ENCODE measurements at regions not wholly inside any gene's neighbourhood (a gene's known extent, or its start where the extent isn't known, plus 50 kb on each side); places are given as distances from the start of the nearest gene placed in this dataset.

DNA sequence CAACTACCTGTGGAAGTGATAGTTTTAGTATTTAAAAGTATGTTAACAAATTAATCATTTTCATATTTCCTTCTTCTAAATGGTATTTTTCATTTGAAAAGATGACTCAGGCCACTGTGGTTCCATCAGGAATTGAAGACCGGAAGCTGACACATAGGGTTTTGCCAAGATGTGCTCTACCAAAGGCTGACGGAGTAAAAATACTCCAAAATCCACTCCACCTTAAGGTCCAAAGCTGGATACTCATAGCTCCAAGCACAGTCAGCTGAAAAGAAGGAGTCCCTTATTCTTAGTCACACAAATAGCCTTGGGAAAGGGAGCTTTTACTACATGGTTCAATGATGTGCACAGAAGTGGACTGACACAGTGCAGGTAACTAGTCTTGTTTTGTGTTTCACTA lies 472.0 kb downstream of the ARAP2 start:
- no peak for DNase-seq (ENCODE audit: extremely low spot score, unreplicated experiment)

DNA sequence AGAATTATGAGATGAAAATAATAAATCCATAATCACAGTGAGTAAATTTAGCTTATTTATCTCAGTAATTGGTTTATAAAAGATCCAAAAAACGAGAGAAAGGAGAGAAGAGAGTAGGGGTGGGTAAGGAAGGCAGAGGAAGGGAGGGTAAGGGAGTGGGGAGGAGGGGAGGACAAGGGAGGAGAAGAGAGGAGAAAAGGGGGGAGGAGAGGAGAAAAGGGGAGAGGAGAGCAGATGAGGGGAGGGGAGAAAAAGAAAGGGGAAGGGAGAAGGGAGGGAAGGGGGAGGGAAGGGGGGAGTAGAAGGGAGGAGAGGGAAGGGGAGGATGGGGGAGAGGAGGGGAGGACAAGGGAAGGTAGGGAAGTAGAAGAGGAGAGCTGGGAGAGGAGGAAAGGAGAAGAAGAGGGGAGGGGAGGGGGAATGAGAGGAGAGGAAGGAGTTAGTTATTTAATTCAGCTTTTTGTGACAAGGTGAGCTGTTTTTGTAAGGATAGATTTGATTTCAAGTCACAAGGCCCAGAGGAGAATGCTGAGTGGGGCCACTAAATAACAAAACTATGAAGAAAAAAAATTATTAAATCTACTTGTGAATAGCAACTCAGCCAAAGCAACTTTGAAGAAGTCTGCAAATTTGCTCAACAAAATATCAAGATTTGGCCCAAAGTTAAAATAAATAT lies 454.3 kb downstream of the ARAP2 start:
- no peak overlapping the region for H3K27ac Mint-ChIP-seq (ENCODE audit: unreplicated experiment)
- TF ChIP-seq, protein P1, sequence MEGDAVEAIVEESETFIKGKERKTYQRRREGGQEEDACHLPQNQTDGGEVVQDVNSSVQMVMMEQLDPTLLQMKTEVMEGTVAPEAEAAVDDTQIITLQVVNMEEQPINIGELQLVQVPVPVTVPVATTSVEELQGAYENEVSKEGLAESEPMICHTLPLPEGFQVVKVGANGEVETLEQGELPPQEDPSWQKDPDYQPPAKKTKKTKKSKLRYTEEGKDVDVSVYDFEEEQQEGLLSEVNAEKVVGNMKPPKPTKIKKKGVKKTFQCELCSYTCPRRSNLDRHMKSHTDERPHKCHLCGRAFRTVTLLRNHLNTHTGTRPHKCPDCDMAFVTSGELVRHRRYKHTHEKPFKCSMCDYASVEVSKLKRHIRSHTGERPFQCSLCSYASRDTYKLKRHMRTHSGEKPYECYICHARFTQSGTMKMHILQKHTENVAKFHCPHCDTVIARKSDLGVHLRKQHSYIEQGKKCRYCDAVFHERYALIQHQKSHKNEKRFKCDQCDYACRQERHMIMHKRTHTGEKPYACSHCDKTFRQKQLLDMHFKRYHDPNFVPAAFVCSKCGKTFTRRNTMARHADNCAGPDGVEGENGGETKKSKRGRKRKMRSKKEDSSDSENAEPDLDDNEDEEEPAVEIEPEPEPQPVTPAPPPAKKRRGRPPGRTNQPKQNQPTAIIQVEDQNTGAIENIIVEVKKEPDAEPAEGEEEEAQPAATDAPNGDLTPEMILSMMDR (IDR thresholded peaks at IDR 0.05) = no peak
- no peaks in the 10 kb centered on the region for H3K36me3 Mint-ChIP-seq (ENCODE audit: unreplicated experiment)
- H3K27me3 Mint-ChIP-seq (ENCODE audit: unreplicated experiment) = no peaks in the 10 kb centered on the region
- no peaks in the 10 kb centered on the region for H3K9me3 Mint-ChIP-seq (ENCODE audit: unreplicated experiment)
- no peak for DNase-seq (ENCODE audit: extremely low spot score, unreplicated experiment)
- H3K4me3 Mint-ChIP-seq (ENCODE audit: unreplicated experiment) = no peak overlapping the region
- H3K4me1 Mint-ChIP-seq (ENCODE audit: unreplicated experiment) = no peaks in the 10 kb centered on the region

More for the DNA sequence above, 472.0 kb downstream of the ARAP2 start:
- H3K4me3 Mint-ChIP-seq (ENCODE audit: unreplicated experiment) = no peak overlapping the region
- H3K36me3 Mint-ChIP-seq (ENCODE audit: unreplicated experiment) = no peaks in the 10 kb centered on the region
- no peaks in the 10 kb centered on the region for H3K9me3 Mint-ChIP-seq (ENCODE audit: unreplicated experiment)
- H3K4me1 Mint-ChIP-seq (ENCODE audit: unreplicated experiment) = no peaks in the 10 kb centered on the region
- TF ChIP-seq, protein P1 (IDR thresholded peaks at IDR 0.05) = no peak
- no peak overlapping the region for H3K27ac Mint-ChIP-seq (ENCODE audit: unreplicated experiment)
- no peaks in the 10 kb centered on the region for H3K27me3 Mint-ChIP-seq (ENCODE audit: unreplicated experiment)

DNA sequence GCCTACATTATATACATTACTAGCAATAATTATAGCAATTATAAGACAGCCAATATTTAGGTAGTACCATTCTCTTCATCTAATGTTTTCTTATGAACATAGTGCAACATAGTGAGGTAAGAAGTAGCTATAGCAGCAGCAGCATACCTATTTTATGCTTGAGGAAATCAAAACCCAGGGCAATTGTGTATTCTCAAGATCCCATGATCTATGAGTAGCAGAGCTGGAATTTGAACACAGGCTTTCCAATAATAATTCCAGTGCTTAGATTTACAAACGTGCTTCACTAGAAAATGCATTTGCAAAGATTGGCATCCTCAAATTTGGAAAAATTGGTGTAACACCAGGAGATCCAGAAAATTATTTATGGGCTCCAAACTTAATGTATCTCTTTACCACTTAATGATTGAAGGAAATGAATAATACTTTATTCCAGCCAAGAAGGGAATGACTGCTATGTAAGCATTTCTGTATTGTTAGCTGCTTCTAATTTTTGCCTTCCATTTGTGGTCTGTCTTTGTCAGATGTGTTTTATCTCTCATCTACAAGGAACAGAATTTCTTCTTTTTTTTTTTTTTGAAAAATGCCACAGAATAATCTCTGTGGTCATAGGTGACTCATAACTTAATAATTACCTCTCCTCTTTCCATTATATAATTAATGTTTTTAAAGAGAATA lies 451.1 kb downstream of the ARAP2 start:
- Mint-ChIP-seq H3K9me3 (ENCODE audit: unreplicated experiment) (peaks cover 26% of the 10 kb centered on the region), H3K36me3 (ENCODE audit: unreplicated experiment) (no peaks in the 10 kb centered on the region), H3K27ac (ENCODE audit: unreplicated experiment) (no peak overlapping the region), H3K4me1 (ENCODE audit: unreplicated experiment) (no peaks in the 10 kb centered on the region), H3K27me3 (ENCODE audit: unreplicated experiment) (no peaks in the 10 kb centered on the region), H3K4me3 (ENCODE audit: unreplicated experiment) (no peak overlapping the region)
- no peak for DNase-seq (ENCODE audit: extremely low spot score, unreplicated experiment)
- TF ChIP-seq, protein P1 (IDR thresholded peaks at IDR 0.05) = no peak

DNA sequence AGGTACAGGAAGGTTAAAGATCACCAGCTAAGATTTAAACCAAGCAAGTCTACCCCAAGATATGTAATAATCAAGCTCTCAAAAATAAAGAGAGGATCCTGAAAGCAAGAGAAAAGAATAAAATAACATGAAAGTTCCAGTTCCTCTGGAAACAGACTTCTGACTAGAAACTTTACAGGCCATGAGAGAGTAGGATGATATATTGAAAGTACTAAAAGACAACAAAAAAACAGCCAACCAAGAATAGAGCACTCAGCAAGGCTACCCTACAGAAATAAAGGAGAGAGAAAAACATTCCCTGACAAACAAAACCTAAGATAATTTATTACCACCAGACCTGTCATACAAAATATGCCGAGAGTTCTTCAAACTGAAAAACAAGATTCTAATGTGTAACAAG lies 450.5 kb downstream of the ARAP2 start:
- Mint-ChIP-seq H3K36me3 (ENCODE audit: unreplicated experiment) (no peaks in the 10 kb centered on the region), H3K4me3 (ENCODE audit: unreplicated experiment) (no peak overlapping the region), H3K27ac (ENCODE audit: unreplicated experiment) (no peak overlapping the region), H3K27me3 (ENCODE audit: unreplicated experiment) (no peaks in the 10 kb centered on the region), H3K4me1 (ENCODE audit: unreplicated experiment) (no peaks in the 10 kb centered on the region), H3K9me3 (ENCODE audit: unreplicated experiment) (peaks cover 29% of the 10 kb centered on the region)
- DNase-seq (ENCODE audit: extremely low spot score, unreplicated experiment) = no peak
- TF ChIP-seq, protein P1 (IDR thresholded peaks at IDR 0.05) = no peak

DNA sequence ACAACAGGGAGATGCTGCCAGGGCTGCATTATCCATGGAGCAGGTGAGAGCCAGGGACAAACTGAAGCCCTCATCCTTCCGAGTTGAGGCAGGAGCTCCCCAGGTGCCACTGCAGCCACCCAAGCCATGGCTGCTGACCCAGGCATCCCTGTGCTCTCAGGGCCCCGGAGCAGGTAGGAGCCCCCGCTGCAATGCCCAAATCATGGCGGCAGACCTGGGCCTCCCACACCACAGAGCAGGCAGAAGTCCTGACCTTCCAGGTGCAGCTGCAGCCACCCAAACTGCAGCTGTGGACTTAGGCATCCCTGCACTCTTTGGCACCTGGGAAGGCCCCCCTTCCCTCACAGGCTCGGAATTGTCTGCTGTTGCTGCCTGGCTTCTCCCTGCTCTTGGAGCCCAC lies 443.6 kb downstream of the ARAP2 start:
- peaks cover 30% of the 10 kb centered on the region for H3K9me3 Mint-ChIP-seq (ENCODE audit: unreplicated experiment)
- H3K4me3 Mint-ChIP-seq (ENCODE audit: unreplicated experiment) = no peak overlapping the region
- TF ChIP-seq, protein P1 (IDR thresholded peaks at IDR 0.05) = no peak
- H3K4me1 Mint-ChIP-seq (ENCODE audit: unreplicated experiment) = no peaks in the 10 kb centered on the region
- no peak overlapping the region for H3K27ac Mint-ChIP-seq (ENCODE audit: unreplicated experiment)
- no peak for DNase-seq (ENCODE audit: extremely low spot score, unreplicated experiment)
- H3K36me3 Mint-ChIP-seq (ENCODE audit: unreplicated experiment) = no peaks in the 10 kb centered on the region
- H3K27me3 Mint-ChIP-seq (ENCODE audit: unreplicated experiment) = no peaks in the 10 kb centered on the region
